Activated CD4-positive, alpha-beta memory T cell treated with anti-CD3 and anti-CD28 coated beads, Interleukin-2, amount 10 ng/mL, durations not matched to agents 7 days and 5 days (primary cell): ENCODE measurements at regions not wholly inside any gene's neighbourhood (a gene's known extent, or its start where the extent isn't known, plus 50 kb on each side); places are given as distances from the start of the nearest gene placed in this dataset.
A peak's percentile ranks its signal among the peaks of the same experiment; 100 is the strongest.
"Not testable (repeated sequence)": the region's sequence is repeated elsewhere in the genome, so short reads cannot be mapped to it uniquely, and the experiment has no call there.

Experiments
- CTCF ChIA-PET: fragments of 350-600 bp; sonication (Branson Sonifier 250); formaldehyde crosslinking; loops from one replicate; lab custom pipeline; 2021; ENCODE audit warnings: antibody characterized with exemption, inconsistent platforms; lab: Charles Lee
- POLR2A ChIA-PET: fragments of 350-600 bp; sonication (Branson Sonifier 250); formaldehyde crosslinking; loops from one replicate; lab custom pipeline; 2021; ENCODE audit warnings: antibody characterized with exemption; lab: Charles Lee
- DNase-seq: peaks from one replicate; pipeline ENCODE4 v3.0.0-alpha.2; 2020
- H3K27ac Mint-ChIP-seq: one replicate; pipeline ENCODE4 v1.8.0; 2021; ENCODE audit warnings: mild to moderate bottlenecking, mixed read lengths
- H3K27me3 Mint-ChIP-seq: one replicate; pipeline ENCODE4 v1.8.0; 2021; ENCODE audit warnings: mixed read lengths
- H3K36me3 Mint-ChIP-seq: one replicate; pipeline ENCODE4 v1.8.0; 2021; ENCODE audit warnings: low read depth, mixed read lengths
- H3K4me1 Mint-ChIP-seq: one replicate; pipeline ENCODE4 v1.8.0; 2021; ENCODE audit warnings: mixed read lengths
- H3K4me3 Mint-ChIP-seq: one replicate; pipeline ENCODE4 v1.8.0; 2021; ENCODE audit warnings: mild to moderate bottlenecking, mixed read lengths
- H3K9me3 Mint-ChIP-seq: one replicate; pipeline ENCODE4 v1.8.0; 2021; ENCODE audit warnings: mixed read lengths

DNA sequence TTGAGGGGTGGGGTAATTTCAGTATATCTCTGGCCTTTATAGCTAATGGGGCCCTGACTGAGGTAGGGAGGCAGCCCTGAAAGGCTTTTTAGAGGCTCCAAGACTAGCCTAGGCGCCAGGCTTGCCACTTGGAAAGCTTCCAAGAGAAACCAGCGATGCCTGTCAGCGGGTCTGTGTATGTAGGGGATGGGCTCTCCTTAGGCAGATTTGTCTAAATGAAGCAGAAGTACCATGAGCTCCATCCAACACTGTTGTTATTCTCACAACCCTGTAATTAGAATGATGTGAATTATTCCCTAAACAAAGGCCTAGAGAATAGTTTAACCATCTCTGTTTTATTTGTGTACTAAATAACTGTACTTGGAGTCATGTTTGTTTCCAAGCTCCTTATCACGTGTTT is 138.1 kb downstream of the B3GNT2 start:
- no peak for DNase-seq
- Mint-ChIP-seq H3K27ac (no peak overlapping the region), H3K27me3 (peaks cover 2% of the 10 kb centered on the region), H3K9me3 (peaks cover 3% of the 10 kb centered on the region), H3K36me3 (no peaks in the 10 kb centered on the region), H3K4me3 (no peak overlapping the region), H3K4me1 (peaks cover 5% of the 10 kb centered on the region)
- ChIA-PET CTCF (no interaction called here), POLR2A (interaction anchor here (1.9 kb wide), 1 partner anchor 20 kb away, joined by 8 read pairs; no protein-coding TSS in a partner anchor)

DNA sequence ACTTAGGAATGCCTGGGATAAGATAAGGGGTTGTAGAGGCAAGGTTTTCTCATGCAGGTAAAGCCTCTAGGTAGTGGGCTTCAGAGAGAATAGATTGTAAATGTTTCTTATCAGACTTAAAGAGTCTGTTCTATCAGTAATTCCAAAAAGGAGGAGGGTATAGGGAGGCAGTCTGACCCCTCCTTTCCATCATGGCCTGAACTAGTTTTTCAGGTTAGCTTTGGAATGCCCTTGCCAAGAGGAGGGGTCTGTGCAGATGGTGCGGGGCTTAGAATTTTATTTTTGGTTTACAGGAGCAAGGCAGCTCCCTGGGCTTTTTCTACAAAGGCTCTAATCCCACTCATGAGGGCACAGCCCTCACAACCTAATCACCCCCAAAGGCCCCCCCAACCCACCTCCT is 135.0 kb downstream of the B3GNT2 start:
- ChIA-PET CTCF (interaction anchor here (0.9 to 3.1 kb wide), 2 partner anchors 17 to 29 kb away, joined by 3 to 11 read pairs; no protein-coding TSS in a partner anchor), POLR2A (no interaction called here)
- DNase-seq: no peak
- peaks cover 6% of the 10 kb centered on the region for H3K27me3 Mint-ChIP-seq
- no peak overlapping the region for H3K27ac Mint-ChIP-seq
- H3K36me3 Mint-ChIP-seq: no peaks in the 10 kb centered on the region
- H3K4me3 Mint-ChIP-seq: no peak overlapping the region
- peaks cover 4% of the 10 kb centered on the region for H3K9me3 Mint-ChIP-seq
- peaks cover 7% of the 10 kb centered on the region for H3K4me1 Mint-ChIP-seq

DNA sequence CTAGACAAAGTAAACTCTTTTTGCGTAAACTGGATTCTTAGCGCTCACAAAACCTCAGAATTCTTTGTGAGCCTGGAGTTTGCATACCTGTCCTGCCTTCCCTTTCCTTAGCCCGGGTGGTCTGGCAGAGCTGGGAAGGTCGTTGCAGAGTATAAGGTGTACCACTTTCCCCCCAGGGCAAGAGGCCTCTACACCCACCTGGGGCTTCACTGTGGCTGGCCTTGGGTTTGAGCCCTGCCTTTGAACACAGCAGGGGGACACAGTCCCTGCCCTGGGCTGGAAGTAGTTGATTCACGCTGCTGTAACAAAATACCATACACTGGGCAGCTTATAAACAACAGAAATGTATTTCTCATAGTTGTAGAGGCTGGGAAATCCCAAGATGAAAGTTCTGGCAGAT is 133.9 kb downstream of the B3GNT2 start:
- peaks cover 6% of the 10 kb centered on the region for H3K27me3 Mint-ChIP-seq
- H3K4me1 Mint-ChIP-seq: peaks cover 7% of the 10 kb centered on the region
- no peaks in the 10 kb centered on the region for H3K36me3 Mint-ChIP-seq
- H3K4me3 Mint-ChIP-seq: no peak overlapping the region
- peaks cover 4% of the 10 kb centered on the region for H3K9me3 Mint-ChIP-seq
- ChIA-PET CTCF (no interaction called here), POLR2A (no interaction called here)
- no peak overlapping the region for H3K27ac Mint-ChIP-seq
- DNase-seq: no peak

DNA sequence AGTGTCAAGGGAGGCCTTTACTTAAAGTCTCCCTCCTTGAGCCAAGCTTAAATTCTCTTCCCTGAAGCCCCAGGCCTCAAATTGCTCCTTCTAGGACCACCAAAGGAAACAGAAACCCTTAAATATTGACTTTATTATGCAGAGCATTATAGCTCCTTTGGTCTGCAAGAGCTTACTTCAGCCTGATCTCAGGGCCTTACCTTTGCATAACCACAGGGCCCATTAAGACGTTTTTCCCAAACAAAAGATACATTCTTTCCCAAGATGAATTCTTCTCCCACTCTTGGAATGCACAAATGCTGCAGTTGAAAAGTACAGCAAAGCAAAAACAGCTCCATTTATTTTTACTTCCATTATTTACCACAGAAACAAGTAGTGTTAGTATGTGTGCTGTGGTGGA is 130.8 kb downstream of the B3GNT2 start:
- no peak overlapping the region for H3K27ac Mint-ChIP-seq
- peaks cover 13% of the 10 kb centered on the region for H3K9me3 Mint-ChIP-seq
- peaks cover 2% of the 10 kb centered on the region for H3K4me1 Mint-ChIP-seq
- H3K27me3 Mint-ChIP-seq: peaks cover 6% of the 10 kb centered on the region
- CTCF ChIA-PET: no interaction called here
- POLR2A ChIA-PET: no interaction called here
- H3K36me3 Mint-ChIP-seq: no peaks in the 10 kb centered on the region
- no peak for DNase-seq
- no peak overlapping the region for H3K4me3 Mint-ChIP-seq

DNA sequence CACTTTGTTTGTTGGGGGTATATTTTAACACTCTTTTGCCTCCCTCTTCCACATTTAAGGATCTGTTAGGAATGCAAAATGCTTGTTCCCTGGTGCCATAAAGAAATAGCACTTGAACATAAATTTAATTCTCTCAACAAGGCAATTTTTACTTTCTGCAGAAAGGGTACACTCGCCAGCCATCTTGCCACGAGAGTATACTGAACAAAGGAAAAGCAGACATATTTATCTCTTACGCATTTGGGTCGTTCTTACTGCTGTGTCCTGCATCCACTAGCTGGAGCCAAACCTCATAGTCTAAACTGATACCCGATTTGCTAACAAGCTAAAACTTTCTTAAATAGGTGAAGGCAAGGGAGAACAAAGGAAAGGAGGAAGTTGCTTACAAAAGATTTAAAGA is 129.5 kb downstream of the B3GNT2 start:
- ChIA-PET POLR2A (no interaction called here), CTCF (no interaction called here)
- Mint-ChIP-seq H3K36me3 (no peaks in the 10 kb centered on the region), H3K9me3 (peaks cover 13% of the 10 kb centered on the region), H3K27me3 (peaks cover 5% of the 10 kb centered on the region), H3K27ac (no peak overlapping the region), H3K4me1 (peaks cover 2% of the 10 kb centered on the region), H3K4me3 (no peak overlapping the region)
- DNase-seq: no peak

DNA sequence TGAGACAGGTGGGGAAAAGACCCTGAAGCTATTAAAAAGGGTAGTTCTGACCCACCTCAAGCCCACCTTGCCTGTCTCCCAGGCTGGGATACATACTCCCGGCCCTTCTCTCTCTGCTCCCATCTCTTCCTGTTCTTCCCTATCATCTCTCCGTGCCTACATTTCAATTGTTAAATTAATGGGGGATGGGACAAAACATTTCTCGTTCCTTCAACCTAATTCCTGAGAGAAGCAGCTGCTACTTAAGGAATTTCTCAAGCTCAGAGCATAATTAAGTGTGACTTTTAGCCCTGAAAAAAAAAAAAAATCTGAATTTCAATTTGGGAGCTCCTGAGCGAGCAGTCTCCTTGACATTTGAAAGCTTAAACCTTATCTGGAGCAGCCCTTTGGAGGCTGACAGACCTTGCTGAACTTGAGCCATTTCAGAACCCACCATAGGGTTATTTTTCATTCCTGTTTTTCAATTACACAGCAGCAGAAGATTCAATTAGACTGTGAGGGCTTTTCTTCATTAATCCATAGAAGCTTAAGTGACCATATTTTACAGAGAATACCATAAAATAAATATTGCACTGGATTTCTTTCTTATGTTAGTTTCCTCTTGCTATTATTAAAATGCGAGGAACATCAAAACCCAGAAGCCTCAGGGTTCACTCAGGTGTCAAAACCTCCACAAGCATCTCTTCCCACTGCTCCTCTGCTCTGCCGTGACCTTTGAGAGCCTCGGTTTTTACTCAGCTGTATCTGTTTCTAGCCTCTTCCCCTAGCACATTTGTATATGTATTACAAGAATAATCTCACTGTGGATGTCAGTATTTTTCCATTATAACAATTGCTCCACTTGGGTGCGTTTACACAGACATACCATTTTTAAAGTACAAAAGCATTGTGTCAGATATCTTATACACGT is 125.7 kb downstream of the B3GNT2 start:
- Mint-ChIP-seq H3K27ac (no peak overlapping the region), H3K9me3 (peaks cover 10% of the 10 kb centered on the region), H3K36me3 (no peaks in the 10 kb centered on the region), H3K4me1 (no peaks in the 10 kb centered on the region), H3K4me3 (no peak overlapping the region), H3K27me3 (no peaks in the 10 kb centered on the region)
- no peak for DNase-seq
- POLR2A ChIA-PET: interaction anchor here (0.6 kb wide), 1 partner anchor 18 kb away, joined by 3 read pairs; no protein-coding TSS in a partner anchor
- CTCF ChIA-PET: interaction anchor here (0.5 kb wide), 1 partner anchor 34 kb away, joined by 3 read pairs; no protein-coding TSS in a partner anchor

DNA sequence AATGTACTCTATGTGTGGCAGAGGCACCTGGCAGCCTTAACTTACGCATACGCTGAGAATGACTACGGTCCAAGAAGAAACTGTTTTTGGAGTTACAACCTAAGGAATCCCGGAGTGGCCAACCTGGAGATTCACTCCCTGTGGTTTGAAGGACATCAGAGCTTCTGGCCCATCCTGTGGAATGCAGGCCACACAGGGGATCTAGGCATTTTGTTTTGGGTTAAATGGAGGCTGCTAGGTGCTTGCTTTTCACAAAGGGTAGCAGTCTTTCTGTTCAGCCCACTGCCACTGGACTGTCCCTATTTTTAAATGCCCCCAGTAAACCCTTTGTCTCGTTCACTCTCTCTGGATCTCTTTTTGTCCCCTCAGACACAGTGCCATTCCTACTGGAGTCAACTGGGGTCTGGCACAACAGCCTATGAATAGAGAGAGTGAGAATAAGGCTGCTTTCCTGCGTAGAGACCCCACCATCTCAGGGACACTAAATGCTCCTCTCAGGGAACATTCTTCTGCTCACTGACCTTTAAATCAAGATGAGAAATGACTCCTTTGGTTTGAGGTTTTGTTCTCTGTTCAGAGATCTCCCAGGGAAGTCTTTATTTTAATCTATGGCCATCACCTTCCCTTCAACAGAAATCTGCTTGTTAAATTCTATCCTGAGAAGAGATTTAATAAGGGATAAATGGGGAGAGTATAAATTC is 124.9 kb downstream of the B3GNT2 start:
- POLR2A ChIA-PET: no interaction called here
- Mint-ChIP-seq H3K36me3 (no peaks in the 10 kb centered on the region), H3K27ac (no peak overlapping the region), H3K9me3 (peaks cover 9% of the 10 kb centered on the region), H3K27me3 (no peaks in the 10 kb centered on the region), H3K4me1 (no peaks in the 10 kb centered on the region), H3K4me3 (no peak overlapping the region)
- CTCF ChIA-PET: interaction anchor here (0.6 kb wide), 1 partner anchor 1737 kb away, joined by 3 read pairs; no protein-coding TSS in a partner anchor
- DNase-seq: no peak

DNA sequence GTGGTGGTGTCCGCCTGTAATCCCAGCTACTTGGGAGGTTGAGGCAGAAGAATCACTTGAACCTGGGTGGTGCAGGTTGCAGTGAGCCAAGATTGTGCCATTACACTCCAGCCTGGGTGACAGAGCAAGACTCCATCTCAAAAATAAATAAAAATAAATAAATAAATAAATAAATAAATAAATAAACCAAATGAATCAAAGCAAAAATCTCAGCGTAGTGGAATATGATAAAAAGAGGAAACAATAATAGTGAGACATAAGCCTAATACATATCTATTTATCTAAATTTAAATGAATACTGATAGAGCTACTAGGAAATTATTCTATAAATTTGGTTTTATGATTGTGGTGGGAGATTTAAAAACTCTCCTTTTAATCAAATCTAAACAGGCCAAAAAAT is 124.2 kb downstream of the B3GNT2 start:
- H3K27me3 Mint-ChIP-seq, DNase-seq, POLR2A ChIA-PET, H3K4me3 Mint-ChIP-seq, H3K4me1 Mint-ChIP-seq, H3K9me3 Mint-ChIP-seq, H3K36me3 Mint-ChIP-seq, H3K27ac Mint-ChIP-seq: not testable (repeated sequence)
- CTCF ChIA-PET: interaction anchor here (0.6 kb wide), 1 partner anchor 1737 kb away, joined by 3 read pairs; no protein-coding TSS in a partner anchor

DNA sequence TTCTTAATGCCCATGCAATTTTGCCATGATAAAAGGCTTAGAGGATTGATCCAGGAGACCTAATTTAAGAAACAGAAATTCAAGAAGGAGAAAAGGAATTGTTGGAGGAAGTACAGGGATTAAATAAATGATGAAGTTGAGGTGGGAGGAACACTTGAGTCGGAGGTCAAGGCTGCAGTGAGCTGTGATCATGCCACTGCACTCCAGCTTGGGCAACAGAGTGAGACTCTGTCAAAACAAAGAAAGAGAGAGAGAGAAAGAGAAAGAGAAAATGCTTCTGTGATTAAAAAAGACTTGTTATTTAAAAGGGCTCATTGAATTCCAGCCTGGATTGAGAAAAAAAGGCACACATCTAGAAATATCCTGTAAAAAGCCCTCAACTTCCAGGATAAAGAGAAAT is 123.2 kb downstream of the B3GNT2 start:
- no peak overlapping the region for H3K4me3 Mint-ChIP-seq
- CTCF ChIA-PET: interaction anchor here (0.9 kb wide), 1 partner anchor 13 kb away, joined by 3 read pairs; no protein-coding TSS in a partner anchor
- POLR2A ChIA-PET: no interaction called here
- peaks cover 2% of the 10 kb centered on the region for H3K9me3 Mint-ChIP-seq
- no peaks in the 10 kb centered on the region for H3K27me3 Mint-ChIP-seq
- no peaks in the 10 kb centered on the region for H3K36me3 Mint-ChIP-seq
- H3K4me1 Mint-ChIP-seq: peaks cover 11% of the 10 kb centered on the region
- DNase-seq: no peak
- no peak overlapping the region for H3K27ac Mint-ChIP-seq

DNA sequence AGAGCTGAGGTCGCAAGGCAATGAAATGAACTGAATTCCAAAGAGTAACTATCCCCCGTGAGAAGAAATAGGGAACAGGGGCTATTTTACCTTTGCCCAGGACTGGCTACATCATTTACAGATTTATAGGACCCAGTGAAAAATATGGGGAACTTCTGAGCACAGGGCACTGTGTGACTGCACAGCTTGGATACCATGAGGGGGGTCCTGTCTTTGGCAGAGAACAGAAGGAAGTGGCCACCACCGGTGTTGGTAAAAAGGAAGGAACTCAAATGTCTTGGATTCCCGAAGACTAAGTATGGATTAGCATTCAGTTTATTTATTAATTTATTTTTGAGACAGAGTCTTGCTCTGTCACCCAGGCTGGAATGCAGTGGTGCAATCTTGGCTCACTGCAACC is 119.6 kb downstream of the B3GNT2 start:
- Mint-ChIP-seq H3K36me3 (no peaks in the 10 kb centered on the region), H3K9me3 (no peaks in the 10 kb centered on the region), H3K4me3 (no peak overlapping the region), H3K27me3 (no peaks in the 10 kb centered on the region), H3K4me1 (peaks cover 23% of the 10 kb centered on the region), H3K27ac (no peak overlapping the region)
- CTCF ChIA-PET: no interaction called here
- no peak for DNase-seq
- POLR2A ChIA-PET: no interaction called here

DNA sequence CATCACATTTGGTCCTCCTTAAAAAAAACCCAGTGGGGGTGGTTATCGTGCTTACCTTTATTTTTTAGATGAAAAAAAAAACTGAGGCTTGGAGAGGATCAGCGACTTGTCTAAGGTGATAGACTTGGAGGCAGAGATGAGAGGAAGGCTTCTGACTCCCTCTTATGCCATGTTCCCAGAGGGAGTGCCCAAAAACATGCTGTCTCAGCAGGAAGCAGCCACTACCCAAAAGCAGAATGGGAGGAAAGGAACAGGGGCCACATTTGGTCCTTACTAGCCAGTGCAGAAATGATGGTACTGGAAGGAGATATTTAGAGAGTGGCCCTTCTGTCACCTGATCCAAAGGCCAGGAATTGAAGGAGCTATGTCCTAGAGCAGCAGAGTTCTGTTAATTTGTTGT is 118.4 kb downstream of the B3GNT2 start:
- DNase-seq: no peak
- peaks cover 34% of the 10 kb centered on the region for H3K4me1 Mint-ChIP-seq
- POLR2A ChIA-PET: interaction anchor here (0.9 to 2.0 kb wide), 8 partner anchors 10 to 218 kb away, joined by 3 to 8 read pairs (median 5); partner anchors contain the start of gene B3GNT2

DNA sequence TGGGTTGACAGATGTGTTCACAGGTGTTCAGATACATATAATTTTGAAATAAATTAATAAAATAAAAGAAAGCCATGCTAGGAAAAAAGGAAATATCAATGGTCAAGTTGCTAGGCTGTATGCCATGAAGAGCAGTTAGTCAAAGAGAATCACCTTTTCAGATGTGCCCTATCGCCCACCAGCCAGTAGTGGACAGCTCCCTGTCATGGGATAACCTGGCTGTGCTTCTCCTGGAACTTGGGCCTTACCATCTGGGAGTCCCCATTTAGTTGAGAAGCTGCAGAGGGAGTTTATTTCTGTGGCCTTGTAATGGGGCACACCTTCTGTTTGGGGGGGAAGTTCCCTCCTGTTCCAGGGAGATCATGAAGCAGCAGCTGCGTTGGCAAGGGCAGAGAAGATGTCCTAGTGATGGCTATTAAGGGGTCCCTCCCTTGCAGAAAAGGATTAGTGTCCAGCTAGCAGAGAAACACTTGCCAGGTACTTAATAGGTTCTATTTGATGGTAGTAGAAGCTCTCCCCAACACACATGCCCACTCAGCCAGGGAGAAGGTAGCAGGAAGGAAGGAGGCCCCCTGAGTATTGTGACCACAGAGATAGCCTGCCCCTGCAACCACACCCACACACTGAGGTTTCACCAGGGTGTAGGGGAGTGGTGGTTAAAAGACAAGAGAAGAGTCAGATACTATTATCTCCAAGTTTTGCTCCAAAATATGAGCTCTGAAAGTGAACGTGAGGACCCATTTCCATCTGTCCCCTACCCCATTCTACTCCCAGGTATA is 117.7 kb downstream of the B3GNT2 start:
- Mint-ChIP-seq H3K36me3 (no peaks in the 10 kb centered on the region), H3K9me3 (no peaks in the 10 kb centered on the region), H3K27me3 (no peaks in the 10 kb centered on the region), H3K27ac (peak overlapping the region; percentile 54), H3K4me1 (peaks cover 40% of the 10 kb centered on the region), H3K4me3 (peak overlapping the region; percentile 6)
- ChIA-PET CTCF (interaction anchor here (0.9 to 1.1 kb wide), 3 partner anchors 11 to 25 kb away, joined by 3 to 5 read pairs (median 3); no protein-coding TSS in a partner anchor), POLR2A (interaction anchor here (0.7 to 2.0 kb wide), 9 partner anchors 9 to 218 kb away, joined by 3 to 8 read pairs (median 5); partner anchors contain the start of gene B3GNT2)
- peak; percentile 62 for DNase-seq

More for the DNA sequence above, 118.4 kb downstream of the B3GNT2 start:
- Mint-ChIP-seq H3K9me3 (no peaks in the 10 kb centered on the region), H3K27ac (peak overlapping the region; percentile 54), H3K36me3 (no peaks in the 10 kb centered on the region), H3K4me3 (peak overlapping the region; percentile 6), H3K27me3 (no peaks in the 10 kb centered on the region)
- CTCF ChIA-PET: interaction anchor here (0.9 to 1.1 kb wide), 3 partner anchors 11 to 26 kb away, joined by 3 to 5 read pairs (median 3); no protein-coding TSS in a partner anchor
